NCI-H2196 treated with DMSO at 0.1 percent for 48 hours (cell line): ENCODE measurements at regions not wholly inside any gene's neighbourhood (a gene's known extent, or its start where the extent isn't known, plus 50 kb on each side); places are given as distances from the start of the nearest gene placed in this dataset.

Source experiments
- DNase-seq: peaks from one replicate; lab custom pipeline; 2025; ENCODE audit not compliant: unreplicated experiment; lab: John Stamatoyannopoulos, UW

- DNase-seq = no peak
Observed at GRCh38 chr15:70180186-70180875, 82.6 kb upstream of the TLE3 start.

DNA sequence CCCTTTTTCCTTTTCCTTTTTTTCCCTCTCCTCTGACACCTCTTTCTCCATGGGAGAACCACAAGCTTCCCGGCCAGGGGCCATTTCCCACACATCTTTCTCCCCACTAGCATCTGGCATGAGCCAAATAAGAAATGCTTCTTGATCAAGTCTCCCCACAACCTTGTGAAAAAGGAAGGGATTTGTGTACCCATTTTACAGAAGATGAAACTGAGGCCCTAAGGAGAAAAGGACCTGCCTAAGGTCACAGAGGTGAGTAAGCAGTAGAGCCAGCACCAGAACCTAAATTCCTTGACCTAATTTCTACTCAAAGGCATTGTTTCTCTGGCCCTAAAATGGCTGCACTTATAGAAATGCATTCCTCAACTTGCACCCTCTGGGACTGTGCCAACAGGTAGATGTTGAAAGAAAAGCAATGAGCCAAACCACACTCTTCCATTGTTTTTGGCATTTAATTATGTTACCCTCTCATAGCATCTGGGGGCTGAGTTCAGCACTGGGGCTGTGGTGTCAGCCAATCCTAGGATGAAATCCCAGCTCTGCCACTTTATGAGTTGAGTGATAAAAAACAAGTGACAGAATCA is 81.7 kb upstream of the TLE3 start:
- DNase-seq = no peak

DNA sequence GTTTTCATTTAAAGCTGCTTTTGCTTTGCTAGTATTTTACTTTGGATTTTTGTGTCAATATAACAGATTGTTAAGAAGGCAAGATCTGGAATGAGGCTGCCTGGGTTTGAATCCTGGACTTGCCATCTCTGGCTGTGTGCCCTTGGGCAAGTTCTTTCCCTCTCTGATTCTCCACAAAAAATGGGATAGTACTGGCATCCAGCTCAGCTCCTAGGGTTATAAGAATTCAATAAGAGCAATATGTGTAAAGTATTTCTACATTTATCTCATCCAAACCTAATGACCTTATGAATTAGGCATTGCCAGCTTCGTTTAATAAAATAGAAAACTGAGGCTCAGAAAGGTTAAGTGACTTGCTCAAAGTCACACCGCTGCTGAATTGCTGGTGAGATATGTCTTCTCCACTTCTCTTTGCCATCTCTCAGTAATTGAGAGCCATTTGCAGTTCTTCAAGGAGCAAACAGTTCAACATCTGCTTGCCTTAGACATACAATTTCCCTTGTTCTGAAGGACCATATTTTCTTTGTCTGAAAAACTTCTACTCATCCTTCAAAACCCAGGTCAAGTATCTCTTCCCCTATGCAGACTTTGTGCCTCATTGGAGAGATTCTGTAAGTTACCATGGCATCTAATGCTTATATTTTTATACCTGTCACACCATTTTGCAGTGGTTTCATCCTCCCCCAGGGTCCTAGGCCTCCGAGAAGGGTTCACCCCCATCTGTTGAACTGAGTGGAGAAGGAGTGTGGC is 80.8 kb upstream of the TLE3 start:
- no peak for DNase-seq

DNA sequence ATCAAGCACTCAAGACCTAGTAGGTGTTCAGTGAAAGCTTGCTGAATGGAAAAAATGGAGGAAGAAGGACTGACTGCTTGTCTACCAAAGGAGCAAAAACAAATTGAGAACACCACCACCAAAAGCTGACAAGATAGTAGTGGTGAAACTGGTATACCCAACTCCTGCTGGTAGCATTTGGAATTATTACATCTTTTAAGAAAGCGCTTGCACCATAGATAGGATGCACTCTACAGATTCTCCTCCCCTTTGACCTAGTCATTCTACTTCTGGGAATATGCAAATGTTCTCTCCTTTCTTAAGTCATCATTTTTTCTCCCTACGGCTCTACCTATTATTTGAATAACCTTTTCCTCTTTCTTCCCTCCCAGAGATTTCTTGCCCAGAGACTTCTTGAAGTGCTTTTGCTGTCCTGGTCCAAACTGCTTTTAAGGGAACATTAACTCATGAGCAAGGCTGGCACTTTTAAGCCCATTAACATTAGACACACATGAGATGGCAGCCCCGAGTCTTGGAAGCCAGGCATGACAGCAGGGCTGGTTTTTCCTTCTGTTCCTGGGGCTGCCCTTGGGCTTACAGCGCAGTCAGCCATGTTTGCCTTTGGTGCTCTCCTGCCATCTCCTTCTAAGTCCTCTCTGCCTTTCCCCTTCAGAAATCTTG is 75.0 kb upstream of the TLE3 start:
- DNase-seq = no peak

GRCh38 chr15:70172124-70172523 is 74.4 kb upstream of the TLE3 start:
- DNase-seq = no peak

DNA sequence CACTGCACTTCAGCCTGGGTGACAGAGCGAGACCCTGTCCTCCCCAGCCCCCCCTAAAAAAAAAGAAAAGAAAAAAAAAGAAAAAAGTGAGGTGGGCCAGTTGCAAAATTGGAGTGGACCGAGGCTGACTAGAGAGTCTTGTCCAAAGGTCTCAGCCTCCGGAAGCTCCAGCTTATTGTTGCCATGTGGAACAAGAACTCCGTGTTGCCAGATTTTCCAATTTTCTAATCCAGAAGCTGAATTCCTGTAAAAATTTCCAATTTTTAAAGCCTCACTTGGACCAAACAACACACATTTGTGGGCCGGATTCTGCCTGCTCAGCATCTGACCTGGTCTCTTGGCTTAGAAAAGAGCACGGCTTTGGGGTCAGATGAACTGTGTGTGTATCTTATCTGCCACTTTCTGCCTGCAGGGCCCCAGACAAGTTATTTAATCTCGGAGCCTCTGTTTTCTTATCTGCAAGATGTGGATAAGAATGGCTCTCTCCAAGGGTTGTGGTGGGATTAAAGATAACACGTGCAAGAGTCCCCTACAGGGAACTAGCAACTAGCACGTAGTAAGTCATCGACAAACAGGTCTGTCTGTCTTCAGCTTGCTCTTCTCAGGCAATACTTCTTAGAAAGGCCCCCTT is 73.7 kb upstream of the TLE3 start:
- DNase-seq = no peak

- no peak for DNase-seq
Observed at GRCh38 chr15:70170096-70170699, 72.5 kb upstream of the TLE3 start.

DNA sequence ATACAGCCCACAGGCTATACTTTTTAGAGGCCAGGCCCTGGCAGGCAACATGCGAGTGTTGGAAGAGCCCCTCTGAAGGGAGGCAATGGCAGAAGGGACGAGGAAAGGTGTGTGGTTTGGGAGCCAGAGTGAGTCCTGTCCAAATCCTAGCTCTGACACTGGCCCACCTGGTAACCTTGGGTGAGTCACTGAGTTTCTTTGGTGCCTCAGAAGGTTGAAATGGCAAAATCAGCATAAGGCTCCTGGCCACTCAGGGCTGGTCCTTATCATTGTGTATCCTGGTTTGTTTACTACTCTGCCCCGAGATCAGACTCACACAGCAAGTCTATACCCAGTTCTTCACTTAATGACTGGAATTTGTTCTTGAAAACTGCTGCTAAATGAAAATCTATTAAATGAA is 71.4 kb upstream of the TLE3 start:
- DNase-seq = no peak

DNA sequence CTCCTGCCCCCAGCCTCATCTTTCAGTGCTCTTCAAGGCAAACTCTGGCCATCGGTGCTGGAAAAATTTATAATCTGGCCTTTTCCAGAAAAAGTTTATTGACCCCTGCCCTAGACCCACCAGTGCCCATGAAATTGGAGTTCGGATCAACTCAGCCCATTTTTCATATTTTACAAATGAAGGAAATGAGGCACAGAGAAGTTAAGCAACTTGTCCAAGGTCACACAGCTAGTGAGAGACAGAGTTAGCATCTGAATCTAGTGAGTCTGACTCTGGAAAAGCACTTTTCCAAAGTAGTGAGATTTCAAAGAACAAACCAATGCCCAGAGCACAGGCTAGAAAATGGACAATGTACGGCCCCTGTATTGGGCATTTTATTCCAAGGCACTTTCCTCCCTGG is 69.4 kb upstream of the TLE3 start:
- DNase-seq = no peak

- no peak for DNase-seq
Observed at GRCh38 chr15:70166506-70167087, 68.9 kb upstream of the TLE3 start.

GRCh38 chr15:70165716-70166284 is 68.1 kb upstream of the TLE3 start:
- no peak for DNase-seq

- no peak for DNase-seq
Observed at GRCh38 chr15:70164910-70165715, 67.4 kb upstream of the TLE3 start.

DNA sequence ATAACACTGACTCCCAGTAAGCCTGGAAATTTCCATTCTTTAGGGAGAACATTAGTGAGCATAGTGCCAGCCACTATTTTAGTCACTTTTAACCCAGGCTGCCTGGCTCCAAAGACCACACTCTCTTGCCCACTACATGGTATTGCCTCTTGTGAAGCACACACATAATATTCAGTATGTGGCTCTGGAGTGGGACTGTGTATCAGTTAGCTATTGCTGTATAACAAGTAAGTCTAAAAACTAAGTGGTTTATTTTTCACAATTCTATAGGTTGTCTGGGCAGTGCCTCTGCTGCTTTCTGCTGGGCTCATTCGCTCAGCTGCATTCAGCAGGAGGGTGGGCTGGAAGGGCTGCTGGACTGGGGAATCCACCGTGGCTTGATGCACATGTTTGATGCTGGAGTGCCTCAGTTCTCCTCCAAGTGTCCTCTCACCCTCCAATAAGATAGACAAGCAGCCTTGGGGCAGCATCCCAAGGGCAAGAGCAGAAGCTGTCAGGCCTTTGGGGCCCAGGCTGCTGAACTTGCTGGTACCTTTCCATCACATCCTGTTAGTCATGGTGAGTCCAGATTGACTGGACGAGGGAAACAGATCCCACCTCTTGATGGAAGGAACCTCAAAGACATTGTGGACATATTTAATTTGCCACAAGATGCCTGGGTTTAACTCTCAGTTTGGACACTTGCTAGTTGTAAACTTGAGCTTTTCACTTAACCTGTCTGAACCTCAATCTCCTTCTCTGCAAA is 66.6 kb upstream of the TLE3 start:
- no peak for DNase-seq

GRCh38 chr15:70160803-70161565 is 63.3 kb upstream of the TLE3 start:
- no peak for DNase-seq

GRCh38 chr15:70160267-70160666 is 62.5 kb upstream of the TLE3 start:
- DNase-seq = no peak

GRCh38 chr15:70159713-70160009 is 61.9 kb upstream of the TLE3 start:
- no peak for DNase-seq

GRCh38 chr15:70159001-70159712 is 61.4 kb upstream of the TLE3 start:
- no peak for DNase-seq
